Endodermal cell (in vitro differentiated cells): ENCODE measurements at regions not wholly inside any gene's neighbourhood (a gene's known extent, or its start where the extent isn't known, plus 50 kb on each side); places are given as distances from the start of the nearest gene placed in this dataset.

Source experiments
- DNase-seq: peaks from one replicate; pipeline ENCODE4 v3.0.0-alpha.2; 2017
- H3K27ac ChIP-seq: 2 replicates; pipeline ENCODE4 v1.5.1; 2013; ENCODE audit warnings: mild to moderate bottlenecking, low read depth, low read length, moderate library complexity
- H3K27me3 ChIP-seq: 2 replicates; pipeline ENCODE4 v1.6.1; 2013; ENCODE audit warnings: mild to moderate bottlenecking, low read length, moderate library complexity; ENCODE audit not compliant: insufficient read depth, control insufficient read depth, poor library complexity, severe bottlenecking
- H3K36me3 ChIP-seq: 2 replicates; pipeline ENCODE4 v1.7.0; 2013; ENCODE audit warnings: mild to moderate bottlenecking, low read length, moderate library complexity; ENCODE audit not compliant: control insufficient read depth, insufficient read depth
- H3K4me1 ChIP-seq: one replicate; pipeline ENCODE4 v1.7.0; 2013; ENCODE audit warnings: low read length; ENCODE audit not compliant: control insufficient read depth, insufficient read depth
- H3K4me3 ChIP-seq: 2 replicates; pipeline ENCODE4 v1.5.1; 2013; ENCODE audit warnings: mild to moderate bottlenecking, low read length, moderate library complexity
- H3K9ac ChIP-seq: 2 replicates; pipeline ENCODE4 v1.6.1; 2013; ENCODE audit warnings: mild to moderate bottlenecking, low read length, moderate library complexity; ENCODE audit not compliant: poor library complexity, severe bottlenecking; ENCODE audit errors: extremely low read depth
- H3K9me3 ChIP-seq: 2 replicates; pipeline ENCODE4 v1.6.1; 2013; ENCODE audit warnings: mild to moderate bottlenecking, low read length, moderate library complexity; ENCODE audit not compliant: control insufficient read depth
- H3K27ac Mint-ChIP-seq: 2 replicates; pipeline ENCODE4 v1.8.0; 2020; ENCODE audit warnings: mixed read lengths
- H3K27me3 Mint-ChIP-seq: 2 replicates; pipeline ENCODE4 v1.8.0; 2021; ENCODE audit warnings: mild to moderate bottlenecking, mixed read lengths; ENCODE audit not compliant: insufficient read depth
- H3K36me3 Mint-ChIP-seq: 2 replicates; pipeline ENCODE4 v1.8.0; 2020; ENCODE audit warnings: low read depth, mixed read lengths
- H3K4me1 Mint-ChIP-seq: 2 replicates; pipeline ENCODE4 v1.8.0; 2020; ENCODE audit warnings: mixed read lengths
- H3K4me3 Mint-ChIP-seq: 2 replicates; pipeline ENCODE4 v1.8.0; 2020; ENCODE audit warnings: mild to moderate bottlenecking, moderate library complexity, mixed read lengths
- H3K9me3 Mint-ChIP-seq: 2 replicates; pipeline ENCODE4 v1.8.0; 2020; ENCODE audit warnings: mild to moderate bottlenecking, mixed read lengths
- WGBS, 2 experiments: methylation state at CpG; one replicate each; pipeline versions ENCODE4 v1.1.5 to v1.1.7; 2013; ENCODE audit warnings: missing lambda C conversion rate in 2 of 2, mixed read lengths in 1 of 2; ENCODE audit not compliant: insufficient coverage in 1 of 2, insufficient read length in 1 of 2; 5-methylcytosine and 5-hydroxymethylcytosine counted together
- TF ChIP-seq, protein P1 (sequence below): fragments of 200-600 bp; sonication (generic); conservative IDR thresholded peaks from 2 replicates; pipeline ENCODE4 v1.5.0; 2021; ENCODE audit warnings: antibody characterized with exemption, mild to moderate bottlenecking

DNA sequence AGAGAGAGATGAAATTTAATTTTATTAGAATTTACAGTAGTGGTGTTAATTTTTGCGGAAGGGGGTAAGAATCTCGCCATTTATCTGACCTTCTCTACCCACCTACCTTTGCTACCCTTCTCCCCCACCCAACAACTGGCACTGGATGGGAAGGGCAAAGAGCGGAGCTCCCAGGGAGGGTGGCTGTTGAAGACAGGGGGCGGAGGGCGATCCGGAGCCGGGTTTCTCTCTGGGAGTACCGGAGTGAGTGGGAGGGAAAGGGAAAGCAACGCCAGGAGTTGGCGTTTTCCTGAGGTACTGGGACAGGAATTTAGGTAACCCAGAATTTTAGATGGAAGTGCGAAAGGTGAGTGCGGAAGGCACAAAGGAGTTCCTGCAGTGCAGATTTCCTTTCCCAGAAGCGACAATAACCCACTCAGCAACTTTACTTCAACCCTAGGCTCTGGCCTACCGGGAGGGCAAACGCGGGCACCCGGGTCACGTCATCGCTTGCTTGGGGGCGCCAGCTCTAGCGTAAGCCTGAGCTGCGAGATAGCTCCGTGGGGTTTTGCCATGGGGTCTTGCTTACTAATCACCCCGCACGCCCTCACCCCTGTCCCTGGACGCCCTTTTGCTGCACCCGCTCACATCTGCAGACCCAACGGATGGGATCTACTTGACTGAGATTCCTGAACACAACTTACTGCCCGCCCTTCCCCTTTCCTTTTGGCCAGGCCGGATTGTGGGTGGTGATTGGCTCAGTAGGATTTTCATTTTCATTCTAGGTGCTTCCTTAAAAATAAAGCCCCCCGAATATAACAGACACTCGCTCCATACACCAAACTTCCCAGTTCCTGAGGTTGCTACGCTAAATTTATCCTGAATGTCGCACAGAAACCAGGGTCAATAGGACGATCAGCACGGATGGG is 413.0 kb upstream of the ESRRG start:
- Mint-ChIP-seq H3K4me1 (peaks cover 42% of the 10 kb centered on the region), H3K36me3 (no peaks in the 10 kb centered on the region), H3K4me3 (peak overlapping the region; percentile 69), H3K27me3 (peaks cover 98% of the 10 kb centered on the region), H3K27ac (no peak overlapping the region), H3K9me3 (no peaks in the 10 kb centered on the region)
- H3K9ac ChIP-seq: no peak overlapping the region
- H3K36me3 ChIP-seq: no peaks in the 10 kb centered on the region
- H3K27ac ChIP-seq: no peak overlapping the region
- TF ChIP-seq, protein P1, sequence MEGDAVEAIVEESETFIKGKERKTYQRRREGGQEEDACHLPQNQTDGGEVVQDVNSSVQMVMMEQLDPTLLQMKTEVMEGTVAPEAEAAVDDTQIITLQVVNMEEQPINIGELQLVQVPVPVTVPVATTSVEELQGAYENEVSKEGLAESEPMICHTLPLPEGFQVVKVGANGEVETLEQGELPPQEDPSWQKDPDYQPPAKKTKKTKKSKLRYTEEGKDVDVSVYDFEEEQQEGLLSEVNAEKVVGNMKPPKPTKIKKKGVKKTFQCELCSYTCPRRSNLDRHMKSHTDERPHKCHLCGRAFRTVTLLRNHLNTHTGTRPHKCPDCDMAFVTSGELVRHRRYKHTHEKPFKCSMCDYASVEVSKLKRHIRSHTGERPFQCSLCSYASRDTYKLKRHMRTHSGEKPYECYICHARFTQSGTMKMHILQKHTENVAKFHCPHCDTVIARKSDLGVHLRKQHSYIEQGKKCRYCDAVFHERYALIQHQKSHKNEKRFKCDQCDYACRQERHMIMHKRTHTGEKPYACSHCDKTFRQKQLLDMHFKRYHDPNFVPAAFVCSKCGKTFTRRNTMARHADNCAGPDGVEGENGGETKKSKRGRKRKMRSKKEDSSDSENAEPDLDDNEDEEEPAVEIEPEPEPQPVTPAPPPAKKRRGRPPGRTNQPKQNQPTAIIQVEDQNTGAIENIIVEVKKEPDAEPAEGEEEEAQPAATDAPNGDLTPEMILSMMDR: no peak
- H3K9me3 ChIP-seq: no peaks in the 10 kb centered on the region
- H3K27me3 ChIP-seq: peaks cover 99% of the 10 kb centered on the region
- DNase-seq: peak; percentile 77
- H3K4me1 ChIP-seq: peaks cover 9% of the 10 kb centered on the region
- WGBS, 2 experiments: 5 to 7% methylated on average over 8 to 34 of the region's 36 CpGs
- peak overlapping the region; percentile 84 for H3K4me3 ChIP-seq

DNA sequence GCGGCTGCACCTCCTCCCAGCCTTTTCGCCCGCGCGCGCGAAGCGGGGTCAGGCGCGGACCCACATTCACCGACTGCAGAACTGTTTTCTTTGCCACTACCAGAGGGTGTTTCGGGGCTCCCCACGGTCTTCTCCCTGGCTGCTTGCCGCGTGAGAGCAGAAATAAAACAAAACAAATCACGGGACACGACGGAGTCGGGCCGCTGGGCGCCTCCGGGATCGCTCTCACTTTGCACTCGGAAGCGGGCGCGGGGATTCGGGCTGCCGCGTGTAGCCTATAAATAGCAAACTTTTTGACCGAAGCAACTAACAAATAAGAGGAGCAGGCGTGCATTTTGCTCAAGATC is 412.3 kb upstream of the ESRRG start:
- peaks cover 35% of the 10 kb centered on the region for H3K4me1 Mint-ChIP-seq
- no peak overlapping the region for H3K27ac Mint-ChIP-seq
- no peak for DNase-seq
- Histone ChIP-seq H3K4me1 (peaks cover 9% of the 10 kb centered on the region), H3K9me3 (no peaks in the 10 kb centered on the region), H3K4me3 (peak overlapping the region; percentile 84), H3K9ac (no peak overlapping the region), H3K36me3 (no peaks in the 10 kb centered on the region), H3K27ac (no peak overlapping the region), H3K27me3 (peaks cover 99% of the 10 kb centered on the region)
- H3K27me3 Mint-ChIP-seq: peaks cover 98% of the 10 kb centered on the region
- TF ChIP-seq, protein P1: no peak
- no peaks in the 10 kb centered on the region for H3K36me3 Mint-ChIP-seq
- H3K4me3 Mint-ChIP-seq: peak overlapping the region; percentile 69
- no peaks in the 10 kb centered on the region for H3K9me3 Mint-ChIP-seq
- 0% methylated on average over 18 to 32 of the region's 32 CpGs for WGBS, 2 experiments

DNA sequence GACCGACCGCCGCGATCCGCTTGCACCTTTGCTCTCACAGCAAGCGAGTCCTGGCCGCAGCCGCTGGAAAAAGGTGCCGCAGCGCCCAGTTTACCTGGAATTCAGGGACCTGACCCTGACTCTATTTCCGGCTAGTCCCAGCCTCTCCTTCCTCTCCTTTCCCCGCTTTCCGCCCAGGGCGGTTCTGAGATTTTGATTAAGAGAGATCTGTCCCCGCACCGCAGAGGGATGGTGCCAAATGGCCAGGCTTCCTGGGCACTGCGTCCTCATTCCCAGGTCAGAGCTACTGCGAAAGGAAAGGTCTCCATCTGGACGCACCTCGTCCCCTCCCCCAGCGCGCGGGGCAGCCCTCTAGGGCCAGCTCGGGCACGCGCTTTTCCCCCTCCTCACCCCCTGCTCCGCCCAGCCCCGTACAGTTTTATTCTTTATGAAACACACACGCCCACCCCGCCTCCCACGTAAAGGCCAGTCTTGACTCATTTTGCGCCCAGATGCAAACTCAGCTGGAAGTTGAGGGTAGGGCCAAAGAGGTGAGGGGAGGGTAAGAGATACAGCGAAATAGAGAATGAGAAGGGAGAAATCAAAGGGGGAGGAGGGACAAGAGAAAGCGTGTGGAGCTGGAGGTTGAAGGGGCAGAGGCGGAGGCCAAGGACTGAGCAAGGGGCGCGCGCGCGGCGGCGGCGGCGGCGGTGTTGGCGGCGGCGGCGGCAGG is 411.8 kb upstream of the ESRRG start:
- Histone ChIP-seq H3K4me1 (peaks cover 9% of the 10 kb centered on the region), H3K27me3 (peaks cover 93% of the 10 kb centered on the region), H3K4me3 (peak overlapping the region; percentile 84), H3K9me3 (no peaks in the 10 kb centered on the region), H3K36me3 (no peaks in the 10 kb centered on the region), H3K9ac (no peak overlapping the region), H3K27ac (no peak overlapping the region)
- TF ChIP-seq, protein P1: no peak
- Mint-ChIP-seq H3K9me3 (no peaks in the 10 kb centered on the region), H3K27me3 (peaks cover 97% of the 10 kb centered on the region), H3K36me3 (no peaks in the 10 kb centered on the region), H3K4me3 (peak overlapping the region; percentile 69), H3K4me1 (peaks cover 35% of the 10 kb centered on the region), H3K27ac (no peak overlapping the region)
- DNase-seq: peak; percentile 83
- 0% methylated on average over 30 to 49 of the region's 49 CpGs for WGBS, 2 experiments
